HG02981 (cell line): ENCODE measurements at regions not wholly inside any gene's neighbourhood (a gene's known extent, or its start where the extent isn't known, plus 50 kb on each side); places are given as distances from the start of the nearest gene placed in this dataset.

ENCODE experiments used
- ATAC-seq: cut with Tn5 transposase; IDR thresholded peaks from one replicate; pipeline ENCODE4 v1.9.1; 2021; ENCODE audit warnings: mild to moderate bottlenecking, moderate library complexity; ENCODE audit not compliant: unreplicated experiment

DNA sequence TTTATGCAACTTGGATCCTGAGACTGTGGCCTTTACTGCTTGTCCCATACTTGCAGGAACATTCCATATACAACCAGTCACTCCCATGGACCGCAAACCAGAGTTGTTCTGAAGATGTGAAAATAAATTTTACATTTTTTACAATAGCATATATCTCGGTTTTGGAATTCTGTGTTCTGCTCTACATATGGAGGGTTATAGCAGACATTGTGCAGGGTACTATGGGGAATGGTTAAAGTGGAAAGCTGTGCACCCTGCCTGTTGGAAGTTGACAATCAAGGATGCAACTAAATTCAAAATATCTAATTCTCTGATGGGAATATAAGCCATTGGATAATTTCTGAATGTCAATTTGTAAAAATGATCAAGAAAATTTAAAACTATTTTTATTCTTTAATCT, 603.3 kb downstream of the RAB28 start:
- ATAC-seq: no peak

DNA sequence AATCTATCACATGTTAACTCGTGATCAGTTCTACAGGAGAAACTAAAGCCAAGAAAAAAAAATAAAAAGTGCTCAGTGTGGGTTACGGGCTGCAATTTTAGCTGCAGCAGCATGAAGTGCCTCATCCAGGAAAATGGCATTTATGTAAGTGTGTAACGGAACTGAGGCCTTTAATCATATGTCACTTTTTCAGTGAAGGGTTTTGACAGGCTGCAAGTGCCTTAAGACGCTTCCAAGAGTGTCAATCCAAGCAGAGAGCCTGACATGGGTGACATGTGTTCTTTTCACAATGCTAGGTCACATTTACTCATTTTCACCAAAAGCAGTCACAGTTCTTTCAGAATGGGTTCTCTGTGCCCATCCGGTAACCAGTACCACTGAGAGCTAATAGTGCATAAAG, 604.6 kb downstream of the RAB28 start:
- ATAC-seq: no peak

DNA sequence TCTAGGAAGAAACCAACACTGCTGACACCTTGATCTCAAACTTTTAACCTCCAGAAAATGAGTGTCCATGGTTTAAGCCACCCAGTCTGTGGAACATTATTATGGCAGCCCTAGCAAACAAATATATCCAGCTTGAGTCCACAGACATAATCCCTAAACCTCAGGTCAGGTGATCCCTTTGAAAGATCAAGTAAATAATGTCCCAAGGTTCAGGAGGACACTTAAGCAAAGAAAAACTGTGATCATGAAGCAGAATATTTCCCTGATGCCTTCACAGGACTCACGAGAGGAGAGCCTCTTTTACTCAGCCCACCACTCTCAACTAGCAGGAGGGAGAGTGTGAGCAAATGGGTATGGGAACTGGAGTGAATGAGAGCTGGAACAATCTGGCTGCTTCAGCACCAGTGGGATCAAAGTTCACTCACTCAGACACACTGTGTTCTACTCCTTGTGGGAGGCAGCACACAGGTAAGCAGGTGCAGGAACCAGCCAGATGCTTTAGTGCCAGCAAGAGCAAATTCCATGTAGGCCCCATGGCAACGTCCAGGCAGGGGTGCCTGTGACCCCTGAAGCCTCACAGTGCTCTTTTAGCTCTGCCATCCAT, 608.4 kb downstream of the RAB28 start:
- ATAC-seq: no peak

DNA sequence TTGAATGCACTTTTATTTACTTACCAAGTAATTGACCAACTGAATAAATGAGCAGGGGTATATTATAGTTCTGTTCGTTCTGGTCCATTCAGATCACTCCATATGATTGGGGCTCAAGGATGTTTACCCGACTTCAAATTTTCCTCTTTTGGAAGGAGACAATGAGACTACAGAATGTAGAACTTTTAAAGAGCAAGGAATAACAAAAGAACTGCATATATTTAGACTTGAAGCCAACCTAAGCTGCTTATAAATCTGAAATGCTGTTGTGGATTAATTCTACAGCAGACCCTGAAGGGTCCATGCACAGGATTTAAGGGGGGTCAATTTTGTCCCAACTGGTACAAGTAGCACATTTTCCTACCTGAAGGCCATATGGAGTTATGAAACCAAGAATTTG, 610.8 kb downstream of the RAB28 start:
- no peak for ATAC-seq

DNA sequence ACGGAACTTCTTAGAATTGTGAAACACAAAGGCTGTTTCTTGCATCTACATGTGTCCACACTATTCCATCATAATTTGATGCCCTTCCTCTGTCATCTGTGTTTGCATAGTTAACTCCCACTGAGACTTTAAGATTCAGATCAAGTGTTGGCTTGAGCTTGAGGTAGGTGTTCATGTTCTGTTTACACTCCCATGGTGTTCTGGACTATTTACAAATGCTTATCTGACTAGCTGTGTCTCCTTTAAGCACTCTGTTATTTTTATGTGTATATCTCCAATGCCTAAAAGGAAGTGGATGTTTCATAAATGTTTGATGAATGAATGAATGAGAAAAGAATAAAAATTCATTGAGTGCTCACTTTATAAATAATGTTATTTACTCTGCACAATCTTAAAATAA, 622.7 kb downstream of the RAB28 start:
- ATAC-seq: no peak

DNA sequence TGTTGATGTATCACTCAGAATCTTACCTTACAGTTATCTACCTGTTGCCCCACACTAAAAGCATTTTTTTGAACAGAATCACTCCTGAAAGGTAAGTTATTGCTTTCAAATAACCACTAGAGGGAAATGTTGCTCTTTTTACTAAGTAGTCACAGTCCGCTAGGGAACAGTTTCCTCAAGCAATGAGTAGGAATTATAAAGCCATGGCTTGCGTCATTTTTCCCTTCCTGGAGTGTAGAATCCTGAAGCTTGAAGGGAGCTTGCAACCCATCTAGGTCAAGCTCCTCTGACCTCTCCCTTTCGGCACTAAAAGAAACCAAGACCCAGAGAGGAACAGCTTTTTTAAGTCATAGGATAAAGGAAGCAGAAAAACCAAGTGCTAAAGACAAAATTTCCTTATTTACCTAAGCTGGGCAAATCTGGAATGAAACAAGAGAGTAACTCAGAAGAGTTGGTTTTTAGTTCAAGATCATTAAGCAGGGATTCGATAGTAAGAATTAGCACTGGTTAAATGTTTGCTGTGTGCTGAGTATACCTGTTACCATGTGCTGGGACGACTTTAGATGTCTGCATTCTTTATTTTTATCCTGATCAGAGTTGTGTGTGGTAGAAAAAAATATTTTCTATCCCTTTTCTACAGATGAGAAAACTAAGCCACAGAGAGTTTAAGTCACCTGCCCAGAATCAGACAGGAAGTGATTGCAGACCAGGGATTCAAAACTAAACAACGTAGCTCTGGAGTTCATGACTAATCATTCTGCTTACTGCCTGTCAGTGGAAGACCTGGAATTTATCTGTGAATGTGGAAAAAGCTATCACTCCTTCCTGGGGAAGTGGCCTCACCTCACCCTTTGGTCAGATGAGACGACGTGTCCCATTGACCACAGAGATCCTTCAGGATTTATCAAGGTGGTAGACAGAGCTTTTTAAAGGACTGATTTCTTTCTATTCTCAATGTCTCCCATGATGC, 631.5 kb downstream of the RAB28 start:
- ATAC-seq: peak; percentile 56

DNA sequence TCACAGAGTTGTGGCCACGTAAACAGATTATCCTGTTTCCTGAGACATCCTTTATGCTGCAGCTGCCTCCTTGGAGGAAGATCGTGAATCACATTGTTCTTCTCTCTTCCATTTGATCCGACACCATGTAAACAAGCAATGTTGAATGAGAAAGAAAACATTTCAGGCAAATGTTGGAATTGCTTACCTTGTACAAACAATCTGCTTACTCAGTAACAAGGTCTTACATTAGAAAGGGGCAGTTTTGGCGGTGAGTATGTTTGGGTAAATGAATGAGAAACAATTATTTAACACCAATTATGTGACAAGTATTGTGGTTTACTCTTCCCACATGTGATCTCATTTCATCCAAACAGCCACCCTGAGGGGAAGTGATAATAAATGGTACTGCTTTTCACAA, 637.8 kb downstream of the RAB28 start:
- ATAC-seq: no peak

DNA sequence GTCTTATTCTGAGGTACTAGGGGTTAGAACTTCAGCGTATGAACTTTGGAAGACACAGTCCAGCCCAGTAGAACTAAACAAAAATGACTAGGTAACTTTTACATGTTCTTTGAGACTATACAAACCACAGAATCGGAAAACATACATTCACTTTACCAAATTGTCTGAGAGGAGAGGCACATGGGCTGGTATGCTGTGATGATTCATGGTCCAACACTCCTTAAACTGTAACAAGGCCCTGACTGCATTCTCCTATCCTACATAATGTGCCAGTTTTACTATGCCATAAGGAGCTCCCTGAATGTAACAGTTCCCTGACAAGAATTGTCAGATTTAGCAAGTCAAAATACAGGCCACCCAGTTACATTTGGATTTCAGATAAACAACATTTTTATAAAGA, 640.0 kb downstream of the RAB28 start:
- ATAC-seq: no peak

DNA sequence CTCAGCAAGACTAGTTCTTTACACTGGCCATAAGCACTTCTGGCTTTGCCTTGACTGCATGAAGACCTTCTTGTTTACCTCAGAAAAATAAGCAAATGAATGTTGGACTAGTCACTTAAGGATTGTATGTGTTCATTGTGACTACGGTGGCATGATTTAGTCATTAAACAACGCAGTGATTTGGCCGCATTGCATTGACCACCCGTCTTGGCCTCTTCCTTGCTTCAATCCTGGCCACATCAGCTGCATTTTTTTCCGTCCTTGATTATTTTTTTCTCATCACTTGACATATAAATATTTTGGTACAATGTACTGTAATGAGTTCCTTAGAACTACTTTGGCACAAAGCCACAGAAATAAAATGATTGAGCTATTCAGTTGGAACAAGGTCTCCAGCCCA, 656.2 kb downstream of the RAB28 start:
- ATAC-seq: no peak

DNA sequence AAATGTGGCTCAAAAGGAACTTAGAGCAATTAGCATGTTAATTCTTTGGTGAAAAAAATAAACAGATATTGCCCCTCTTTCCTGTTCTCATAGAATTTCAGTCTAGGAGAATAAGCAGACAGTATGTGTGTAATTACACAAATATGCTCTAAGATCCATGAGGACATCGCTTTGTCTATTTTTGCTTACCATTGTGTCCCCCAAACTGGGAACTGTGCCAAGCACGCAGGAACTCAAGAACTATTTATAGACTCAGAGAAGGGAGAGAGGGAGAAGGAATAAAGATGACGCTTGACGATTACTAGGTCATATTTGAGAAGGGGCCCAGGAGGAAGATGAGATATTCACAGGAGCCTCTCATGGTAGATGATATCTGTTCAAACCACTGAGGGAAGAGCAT, 692.6 kb downstream of the RAB28 start:
- no peak for ATAC-seq

DNA sequence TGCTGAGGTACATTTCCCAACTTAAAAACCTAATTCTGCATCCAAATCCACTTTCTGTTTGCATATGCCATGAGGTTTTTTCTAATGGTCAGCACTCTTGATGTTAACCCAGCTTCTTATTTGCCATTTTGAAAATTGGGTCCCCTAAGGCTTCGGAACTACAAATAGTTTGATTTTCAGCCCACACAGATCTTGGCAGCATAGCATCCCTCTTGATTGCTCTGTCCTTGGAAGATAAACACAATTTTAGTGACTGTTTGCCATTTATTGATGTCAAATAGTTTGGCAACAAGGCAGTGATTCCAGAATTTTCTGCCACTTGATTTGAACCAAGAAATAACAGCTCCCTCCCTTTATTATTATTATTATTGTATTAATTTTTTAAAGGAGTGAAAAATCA, 696.9 kb downstream of the RAB28 start:
- ATAC-seq: no peak

DNA sequence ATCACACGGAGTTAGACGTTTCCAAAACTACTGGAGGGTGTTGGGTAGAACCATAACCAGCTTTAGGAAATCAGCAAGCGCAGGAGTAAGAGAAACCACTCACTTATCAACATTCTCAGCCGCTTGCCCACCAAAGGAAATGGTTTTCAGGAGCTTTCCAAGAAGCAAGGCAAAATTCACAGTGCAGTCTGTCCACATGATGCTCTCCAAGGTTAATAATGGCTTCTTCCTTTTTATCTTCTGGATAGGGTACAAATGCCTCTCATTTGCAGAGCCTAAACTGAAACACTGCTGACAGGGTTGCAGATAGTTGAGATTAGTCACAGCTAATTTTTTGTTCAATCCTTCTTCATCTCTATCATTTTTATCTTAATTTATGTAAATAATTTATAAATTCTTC, 705.4 kb downstream of the RAB28 start:
- ATAC-seq: no peak

DNA sequence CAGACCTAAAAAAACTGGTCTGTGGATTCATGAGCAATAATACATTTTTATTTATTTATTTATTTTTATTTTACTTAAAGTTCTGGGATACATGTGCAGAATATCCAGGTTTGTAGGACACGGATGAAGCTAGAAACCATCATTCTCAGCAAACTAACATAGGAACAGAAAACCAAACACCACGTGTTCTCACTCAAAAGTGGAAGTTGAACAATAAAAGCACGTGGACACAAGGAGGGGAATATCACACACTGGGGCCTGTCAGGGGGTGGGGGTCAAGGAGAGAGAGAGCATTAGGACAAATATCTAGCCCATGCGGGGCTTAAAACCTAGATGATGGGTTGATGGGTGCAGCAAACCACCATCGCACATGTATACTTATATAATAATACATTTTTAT, 705.9 kb downstream of the RAB28 start:
- ATAC-seq: no peak

DNA sequence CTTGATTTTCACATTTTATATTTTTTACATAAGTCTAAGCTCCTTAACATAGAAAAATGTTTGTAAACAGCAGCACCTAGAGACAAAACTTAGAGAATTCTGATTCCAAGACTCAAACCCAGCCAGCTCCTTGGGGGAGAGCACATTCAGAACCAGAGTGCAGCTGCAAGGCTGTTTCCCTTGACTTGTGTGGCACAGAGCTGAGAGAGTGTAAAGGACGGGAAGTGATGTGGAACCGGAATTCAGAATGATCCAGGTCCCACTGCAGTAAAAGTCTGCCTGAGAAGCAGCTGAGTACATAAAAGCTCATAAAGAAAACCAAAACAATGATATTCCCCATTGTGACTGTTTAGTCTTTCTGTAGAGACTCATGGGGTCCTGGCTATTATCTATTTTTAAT, 713.8 kb downstream of the RAB28 start:
- ATAC-seq: no peak

DNA sequence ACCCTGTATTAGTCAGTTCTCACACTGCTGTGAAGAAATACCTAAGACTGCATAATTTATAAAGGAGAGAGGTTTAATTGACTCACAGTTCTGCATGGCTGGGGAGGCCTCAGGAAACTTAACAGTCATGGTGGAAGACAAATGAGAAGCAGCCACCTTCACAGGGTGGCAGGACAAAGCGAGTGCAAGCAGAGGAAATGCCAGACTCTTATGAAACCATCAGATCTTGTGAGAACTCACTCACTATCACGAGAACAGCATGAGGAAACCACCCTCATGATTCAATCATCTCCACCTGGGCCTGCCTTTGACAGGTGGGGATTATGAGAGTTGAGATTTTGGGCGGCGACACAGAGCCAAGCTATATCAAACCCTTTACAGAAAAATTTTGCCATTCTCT, 722.4 kb downstream of the RAB28 start:
- no peak for ATAC-seq

DNA sequence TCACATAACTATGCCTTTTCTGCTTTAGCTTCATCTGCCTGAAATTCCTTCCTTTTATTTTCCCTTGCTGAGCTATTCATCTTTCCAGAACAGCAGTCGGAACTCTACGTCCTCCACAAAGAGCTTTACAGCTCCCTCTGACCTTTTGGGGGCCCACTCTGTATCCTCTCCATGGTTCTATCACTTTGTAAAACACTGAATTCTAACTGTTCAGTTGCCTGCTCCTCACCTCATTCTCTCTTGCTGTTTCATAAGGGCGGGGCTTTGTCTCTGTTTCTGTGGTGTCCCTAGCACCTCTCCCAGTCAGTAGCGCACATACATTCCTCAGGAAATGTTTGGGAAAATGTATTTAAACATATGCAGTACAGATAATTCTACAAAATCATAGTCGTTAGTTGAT, 737.0 kb downstream of the RAB28 start:
- no peak for ATAC-seq

DNA sequence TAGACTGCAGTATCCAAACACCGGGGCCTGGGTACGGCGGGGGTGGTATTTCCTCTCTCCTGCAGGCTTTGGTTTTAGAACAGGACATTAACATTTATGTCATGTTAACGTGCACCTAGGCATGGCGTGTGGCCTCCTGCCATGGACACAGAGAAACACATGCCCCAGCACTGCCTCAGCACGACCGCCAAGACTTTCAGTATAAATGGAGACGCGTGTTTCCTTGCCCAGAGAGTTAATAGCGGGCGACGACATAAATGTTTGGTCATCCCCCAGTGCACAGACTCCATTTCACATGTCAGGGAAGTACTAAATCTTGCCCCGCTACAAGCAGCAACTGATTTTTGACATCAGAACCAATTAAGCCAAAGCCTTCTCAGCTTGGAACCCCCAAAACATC, 737.9 kb downstream of the RAB28 start:
- no peak for ATAC-seq

DNA sequence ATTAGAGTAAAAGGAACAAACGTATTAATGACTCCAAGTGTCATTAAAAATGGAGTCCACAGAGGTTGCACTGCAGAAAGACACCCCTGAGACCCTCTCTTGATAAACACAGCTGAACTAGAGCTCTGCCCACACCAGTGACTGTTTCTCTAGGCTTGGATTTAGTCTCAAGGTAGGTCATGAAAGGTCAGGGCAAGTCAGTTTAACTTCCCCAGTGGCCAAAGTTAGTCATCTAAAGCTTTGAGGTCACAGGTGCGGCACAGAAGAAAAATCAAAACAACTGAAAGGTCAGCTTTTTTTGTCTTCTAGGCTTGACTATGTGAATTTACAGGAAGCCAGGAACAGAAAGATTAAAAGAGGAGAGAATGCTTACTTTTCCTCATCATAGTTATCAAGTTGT, 749.6 kb downstream of the RAB28 start:
- no peak for ATAC-seq

DNA sequence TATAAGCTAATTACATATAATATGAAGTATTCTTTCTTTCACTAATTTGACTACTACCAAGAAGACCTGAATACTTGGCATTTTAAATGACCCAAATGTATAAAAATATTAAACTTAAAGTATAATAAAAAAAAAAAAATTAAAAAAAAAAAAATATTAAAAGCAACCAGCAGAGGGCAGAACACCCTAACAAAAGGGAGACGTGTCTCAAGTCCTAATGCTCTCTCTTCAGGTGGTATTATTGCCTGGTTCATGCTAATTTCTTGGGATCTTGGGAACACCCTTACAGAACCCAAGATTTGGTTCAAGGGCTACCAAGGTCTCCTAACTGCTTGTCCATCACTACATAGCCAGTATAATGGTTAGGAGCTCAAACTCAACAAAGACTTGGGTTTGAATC, 754.8 kb downstream of the RAB28 start:
- no peak for ATAC-seq

DNA sequence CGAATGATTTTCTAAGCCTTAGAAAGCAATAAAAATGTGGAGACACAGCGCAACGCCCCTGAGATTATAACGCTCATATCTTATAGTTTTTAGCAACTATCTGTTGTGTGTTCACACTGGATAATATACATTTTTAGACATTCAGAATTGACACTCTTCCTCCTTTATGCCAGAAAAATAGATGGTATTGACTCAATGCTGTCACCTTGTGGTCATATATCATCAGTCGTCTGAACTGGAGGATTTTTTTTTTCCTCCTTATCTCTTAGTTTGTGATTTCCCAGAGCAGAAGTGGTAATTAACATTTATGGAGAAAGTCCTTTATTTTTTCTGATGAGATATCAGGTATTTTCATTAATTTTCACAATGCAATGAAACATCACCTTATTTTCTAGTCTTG, 759.6 kb downstream of the RAB28 start:
- no peak for ATAC-seq

DNA sequence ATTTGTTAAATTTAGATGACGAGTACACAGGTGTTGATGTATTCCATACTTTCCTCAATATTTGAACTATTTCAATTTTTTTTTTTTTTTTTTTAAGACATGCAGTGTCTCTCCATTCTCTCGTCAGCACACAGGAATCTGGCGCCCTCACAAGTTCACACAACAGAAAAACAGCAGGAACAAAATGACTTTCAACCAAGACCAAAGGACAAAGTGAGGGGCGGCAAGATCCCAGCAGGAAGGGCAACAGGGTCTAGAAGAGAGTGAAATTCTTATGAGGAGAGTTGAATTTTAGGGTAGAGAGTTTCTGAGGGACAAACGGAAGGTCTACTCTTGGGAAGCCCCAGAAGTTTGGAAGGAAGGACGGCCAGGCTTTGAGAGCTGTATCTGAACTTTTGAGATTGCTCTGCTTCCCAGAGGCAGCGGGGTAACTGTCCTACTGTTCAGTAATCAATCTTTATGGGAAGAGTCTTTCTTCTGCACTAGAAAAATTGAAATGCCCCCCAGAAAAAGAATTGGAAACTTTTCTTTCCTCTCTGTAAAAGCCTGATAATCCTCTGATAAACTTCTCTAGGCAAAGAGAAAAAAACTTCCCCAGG, 760.2 kb downstream of the RAB28 start:
- no peak for ATAC-seq

DNA sequence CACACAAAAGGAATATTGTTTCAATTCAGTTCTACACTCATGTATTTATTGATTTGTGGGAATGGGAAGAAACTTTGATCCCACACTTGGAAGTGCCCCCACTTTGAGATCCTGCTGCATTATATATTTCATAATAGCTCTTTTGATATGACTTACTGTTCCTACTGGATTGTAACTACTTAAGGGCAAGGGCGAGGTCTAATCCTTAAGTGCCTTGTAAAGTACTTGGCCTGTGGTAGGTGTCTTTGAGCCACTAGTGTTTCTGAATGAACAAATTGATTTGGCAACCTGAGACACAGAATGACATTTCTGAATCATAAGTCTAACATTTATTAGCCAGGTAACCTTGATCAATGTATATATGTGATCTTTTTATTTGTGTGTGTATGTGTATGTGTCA, 767.2 kb downstream of the RAB28 start:
- no peak for ATAC-seq
